ENCODE measurements at regions not wholly inside any gene's neighbourhood (a gene's known extent, or its start where the extent isn't known, plus 50 kb on each side); places are given as distances from the start of the nearest gene placed in this dataset.

- Histone ChIP-seq H3K27me3 (ENCODE audit: control insufficient read depth in 2 of 2, insufficient read depth in 2 of 2, low read length in 2 of 2) (no peaks in the 10 kb centered on the region), H3K9ac (ENCODE audit: insufficient read depth, low read length, poor library complexity, severe bottlenecking) (no peak overlapping the region), H3K27ac (ENCODE audit: low read depth in 1 of 2, low read length in 2 of 2) (no peak overlapping the region), H3K4me2 (replicated peaks; ENCODE audit: extremely low read depth, low read length, poor library complexity, severe bottlenecking) (no peak overlapping the region), H3K9me3 (replicated peaks in 1 of 2; ENCODE audit: control insufficient read depth in 1 of 2, insufficient read depth in 1 of 2, low read length in 2 of 2) (no peaks in the 10 kb centered on the region), H3K4me3 (replicated peaks in 1 of 3; ENCODE audit: low read depth in 2 of 3, low read length in 3 of 3) (no peak overlapping the region), H2AFZ (ENCODE audit: insufficient read depth, low read depth, low read length, poor library complexity, severe bottlenecking) (no peak overlapping the region), H3K36me3 (replicated peaks in 1 of 2; ENCODE audit: control insufficient read depth in 1 of 2, insufficient read depth in 2 of 2, low read length in 2 of 2) (no peaks in the 10 kb centered on the region), H3K79me2 (ENCODE audit: insufficient read depth, low read length) (no peaks in the 10 kb centered on the region), H4K20me1 (ENCODE audit: insufficient read depth, low read length) (no peaks in the 10 kb centered on the region), H3K4me1 (ENCODE audit: control insufficient read depth in 1 of 2, insufficient read depth in 2 of 2, low read length in 2 of 2) (no peaks in the 10 kb centered on the region)
- no peak overlapping the region for H3K27ac Mint-ChIP-seq
- peaks cover 0 to 3% (median 2%) of the 10 kb centered on the region in 7 donors for H3K9me3 Mint-ChIP-seq
- no peak for TF ChIP-seq CTCF (IDR thresholded peaks at IDR 0.05)
- no peaks in the 10 kb centered on the region for H3K4me1 Mint-ChIP-seq
- no CpG with 5 or more reads among the region's 1 CpG for WGBS (ENCODE audit: insufficient coverage)
- H3K4me3 Mint-ChIP-seq = no peak overlapping the region
- peaks cover 0 to 3% (median 1%) of the 10 kb centered on the region in 3 donors for H3K27me3 Mint-ChIP-seq (ENCODE audit: low read depth in 3 of 3)
- no peak for DNase-seq
- intact Hi-C loops (cut with micrococcal nuclease) = no loop called here
- H3K36me3 Mint-ChIP-seq = no peaks in the 10 kb centered on the region
Measured at GRCh38 chr3:189494632-189495031, 136.6 kb upstream of the TP63 start.

GRCh38 chr3:189496375-189497138 lies 134.6 kb upstream of the TP63 start:
- Histone ChIP-seq H3K27ac (ENCODE audit: low read depth in 1 of 2, low read length in 2 of 2) (no peak overlapping the region), H3K79me2 (ENCODE audit: insufficient read depth, low read length) (no peaks in the 10 kb centered on the region), H3K9me3 (replicated peaks in 1 of 2; ENCODE audit: control insufficient read depth in 1 of 2, insufficient read depth in 1 of 2, low read length in 2 of 2) (peaks cover 0 to 10% of the 10 kb centered on the region in 2 donors), H3K27me3 (ENCODE audit: control insufficient read depth in 2 of 2, insufficient read depth in 2 of 2, low read length in 2 of 2) (no peaks in the 10 kb centered on the region), H4K20me1 (ENCODE audit: insufficient read depth, low read length) (no peaks in the 10 kb centered on the region), H2AFZ (ENCODE audit: insufficient read depth, low read depth, low read length, poor library complexity, severe bottlenecking) (no peak overlapping the region), H3K36me3 (replicated peaks in 1 of 2; ENCODE audit: control insufficient read depth in 1 of 2, insufficient read depth in 2 of 2, low read length in 2 of 2) (no peaks in the 10 kb centered on the region), H3K4me2 (replicated peaks; ENCODE audit: extremely low read depth, low read length, poor library complexity, severe bottlenecking) (no peak overlapping the region), H3K4me1 (ENCODE audit: control insufficient read depth in 1 of 2, insufficient read depth in 2 of 2, low read length in 2 of 2) (no peaks in the 10 kb centered on the region), H3K4me3 (replicated peaks in 1 of 3; ENCODE audit: low read depth in 2 of 3, low read length in 3 of 3) (no peak overlapping the region), H3K9ac (ENCODE audit: insufficient read depth, low read length, poor library complexity, severe bottlenecking) (no peak overlapping the region)
- TF ChIP-seq CTCF (IDR thresholded peaks at IDR 0.05) = no peak
- WGBS (ENCODE audit: insufficient coverage) = 60% methylated on average over 1 of the region's 6 CpGs
- intact Hi-C loops (cut with micrococcal nuclease) = no loop called here
- no peak overlapping the region for H3K4me3 Mint-ChIP-seq
- H3K36me3 Mint-ChIP-seq = no peaks in the 10 kb centered on the region
- peaks cover 2 to 11% (median 6%) of the 10 kb centered on the region in 7 donors for H3K9me3 Mint-ChIP-seq
- H3K4me1 Mint-ChIP-seq = no peaks in the 10 kb centered on the region
- H3K27ac Mint-ChIP-seq = peak overlapping the region in 1 of 7 donors; percentile 43
- DNase-seq = no peak
- peaks cover 1 to 3% (median 1%) of the 10 kb centered on the region in 3 donors for H3K27me3 Mint-ChIP-seq (ENCODE audit: low read depth in 3 of 3)
